ENCODE measurements at regions not wholly inside any gene's neighbourhood (a gene's known extent, or its start where the extent isn't known, plus 50 kb on each side); places are given as distances from the start of the nearest gene placed in this dataset.
"Not testable (repeated sequence)": the region's sequence is repeated elsewhere in the genome, so short reads cannot be mapped to it uniquely, and the experiment has no call there.

- no peak for DNase-seq
Observed at GRCh38 chr4:154164931-154165839, 326.4 kb downstream of the DCHS2 start.

- DNase-seq, result no peak
Observed at GRCh38 chr4:154160519-154161301, 330.9 kb downstream of the DCHS2 start.

GRCh38 chr4:154158361-154159155 lies 333.0 kb downstream of the DCHS2 start:
- no peak for DNase-seq

- no peak for DNase-seq
Observed at GRCh38 chr4:154152546-154152945, 339.1 kb downstream of the DCHS2 start.

DNA sequence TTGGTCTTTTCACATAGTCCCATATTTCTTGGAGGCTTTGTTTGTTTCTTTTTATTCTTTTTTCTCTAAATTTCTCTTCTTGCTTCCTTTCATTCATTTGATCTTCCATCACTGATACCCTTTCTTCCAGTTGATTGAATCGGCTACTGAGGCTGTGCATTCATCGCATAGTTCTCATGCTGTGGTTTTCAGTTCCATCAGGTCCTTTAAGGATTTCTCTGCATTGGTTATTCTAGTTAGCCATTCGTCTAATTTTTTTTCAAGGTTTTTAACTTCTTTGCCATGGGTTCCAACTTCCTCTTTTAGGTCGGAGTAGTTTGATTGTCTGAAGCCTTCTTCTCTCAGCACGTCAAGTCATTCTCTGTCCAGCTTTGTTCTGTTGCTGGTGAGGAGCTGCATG lies 342.4 kb downstream of the DCHS2 start:
- not testable (repeated sequence) for DNase-seq

GRCh38 chr4:154143720-154144119 lies 347.9 kb downstream of the DCHS2 start:
- DNase-seq, result no peak

DNA sequence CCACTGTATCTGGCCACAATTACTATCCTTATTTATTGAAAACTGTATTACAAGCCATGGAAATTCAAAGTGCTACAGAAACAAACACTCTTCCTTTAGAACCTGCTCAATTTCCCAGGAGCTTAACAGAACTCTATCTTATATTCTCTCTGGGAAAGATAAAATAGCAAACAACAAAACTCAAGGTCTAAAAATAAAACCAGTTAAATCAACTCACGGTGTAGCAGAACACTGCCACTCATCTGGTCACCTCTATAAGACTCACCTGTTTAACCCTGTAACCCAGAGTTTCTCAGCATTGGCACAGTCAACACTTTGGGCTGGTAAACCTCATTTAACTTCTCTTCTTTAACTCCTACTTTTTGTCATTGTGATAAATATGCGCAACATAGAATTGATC lies 348.9 kb downstream of the DCHS2 start:
- DNase-seq, result no peak

DNA sequence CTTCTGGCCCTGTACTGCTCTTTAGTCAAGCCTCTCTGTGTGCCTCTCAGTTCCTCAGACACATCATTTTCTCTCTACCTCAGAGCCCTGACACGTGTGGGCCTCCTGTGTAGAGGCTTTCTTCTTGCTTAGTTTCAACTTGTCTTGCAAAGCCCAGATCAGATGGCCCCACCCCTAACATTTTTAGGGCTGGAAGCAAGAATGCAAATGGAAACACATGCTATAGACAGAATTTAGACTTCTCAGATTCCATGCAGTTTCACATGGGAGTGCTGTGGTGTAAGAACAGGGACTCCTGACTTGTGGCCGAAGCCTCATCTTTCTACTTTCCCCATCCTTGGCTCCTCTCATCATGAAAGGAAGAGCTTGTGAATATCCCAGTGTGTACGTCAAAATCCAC lies 350.7 kb downstream of the DCHS2 start:
- no peak for DNase-seq

DNA sequence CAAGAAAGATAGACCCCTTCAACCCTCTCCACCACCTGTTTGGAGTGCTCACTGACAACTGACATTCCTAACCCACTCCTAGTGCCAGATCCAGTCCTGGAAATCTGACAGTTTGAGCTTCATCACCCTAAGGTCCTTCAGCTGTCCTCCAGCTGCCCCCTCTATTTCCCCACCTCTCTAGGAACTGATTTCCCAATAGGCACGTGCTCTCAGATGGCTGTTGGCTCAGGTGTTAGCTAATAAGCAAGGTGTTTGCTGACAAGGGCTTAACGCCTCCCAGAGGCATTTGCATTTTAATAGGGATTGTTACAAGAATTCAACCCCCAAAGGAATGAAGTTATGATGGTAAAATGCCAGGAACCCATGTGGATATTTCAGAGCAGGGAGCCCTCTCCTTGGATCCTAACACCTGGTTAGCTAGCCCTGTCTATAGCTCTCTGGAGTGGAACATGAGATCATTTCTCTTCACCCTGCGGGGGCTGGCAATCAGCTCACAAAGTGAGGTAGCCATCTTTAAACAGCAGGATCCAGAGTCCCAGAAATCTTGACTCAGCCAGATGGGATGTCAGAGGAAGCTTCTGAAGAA lies 348.5 kb upstream of the SFRP2 start:
- DNase-seq, result no peak

DNA sequence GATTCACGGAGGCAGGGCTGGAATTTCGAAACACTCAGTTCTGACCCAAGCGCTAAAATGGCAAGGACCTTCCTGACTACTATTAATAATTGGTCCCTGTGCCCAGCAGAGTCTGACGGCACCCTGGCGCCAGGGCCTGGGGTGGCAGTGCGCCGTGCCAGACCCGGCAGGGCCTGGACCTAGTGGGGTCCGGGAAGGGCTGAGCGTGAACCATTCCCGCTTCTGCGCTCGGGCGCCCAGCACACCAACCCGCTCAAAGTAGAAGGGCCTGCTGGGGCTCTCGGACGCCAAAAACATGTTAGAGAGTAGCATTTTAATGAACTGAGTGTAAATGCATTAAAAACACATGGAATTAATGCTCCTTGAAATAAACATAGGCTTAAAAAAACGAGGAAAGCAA lies 346.7 kb upstream of the SFRP2 start:
- no peak for DNase-seq

DNA sequence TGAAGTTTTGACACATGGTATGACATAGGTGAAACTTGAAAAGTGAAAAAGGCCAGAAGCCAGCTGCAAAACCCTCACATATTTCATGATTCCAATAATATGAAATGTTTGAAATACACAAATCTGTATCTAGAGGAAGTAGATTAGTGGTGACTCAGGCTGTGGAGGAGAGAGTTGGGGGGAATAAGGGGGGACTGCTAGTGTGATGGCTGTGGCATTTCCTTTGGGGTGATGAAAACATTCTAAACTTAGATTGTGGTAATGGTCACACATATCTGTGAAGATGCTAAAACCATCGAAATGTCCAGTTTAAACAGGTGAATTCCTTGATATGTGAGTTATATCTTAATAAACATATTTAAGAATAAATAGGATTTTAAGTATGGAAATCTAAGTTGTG lies 343.5 kb upstream of the SFRP2 start:
- DNase-seq, result no peak

- no peak for DNase-seq
Observed at GRCh38 chr4:154126276-154126675, 337.4 kb upstream of the SFRP2 start.

- DNase-seq, result no peak
Observed at GRCh38 chr4:154125340-154125739, 336.5 kb upstream of the SFRP2 start.

DNA sequence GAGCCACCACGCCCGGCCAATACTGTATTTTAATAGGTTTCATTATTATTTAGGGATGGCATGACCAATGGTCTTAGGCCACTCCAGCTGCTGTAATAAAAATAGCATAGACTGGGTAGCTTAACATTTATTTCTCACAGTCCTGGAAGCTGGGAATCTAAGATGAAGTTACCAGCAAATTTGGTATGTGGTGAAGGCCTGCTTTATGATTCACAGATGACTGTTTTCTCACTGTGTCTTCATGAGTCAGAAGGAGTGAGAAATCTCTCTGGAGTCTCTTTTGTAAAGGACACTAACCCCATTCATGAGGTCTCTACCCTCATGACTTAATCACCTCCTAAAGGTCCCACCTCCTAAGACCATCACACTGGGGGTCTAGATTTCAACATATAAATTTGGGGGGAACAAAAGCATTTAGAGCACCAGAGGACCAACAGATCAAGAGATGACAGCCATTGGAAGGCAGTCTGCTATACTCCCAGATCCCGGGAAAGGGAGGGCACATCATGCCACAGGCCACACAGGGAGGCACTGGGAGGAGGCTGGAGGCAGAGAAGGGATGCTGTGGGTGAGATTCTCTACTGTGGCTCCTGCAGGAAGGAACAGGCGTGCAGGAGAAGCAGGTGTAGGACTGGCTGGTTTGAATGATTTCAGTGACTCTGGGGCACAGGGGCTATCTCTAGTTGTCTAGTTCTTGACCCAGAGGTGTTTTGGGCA lies 335.8 kb upstream of the SFRP2 start:
- DNase-seq, result no peak

DNA sequence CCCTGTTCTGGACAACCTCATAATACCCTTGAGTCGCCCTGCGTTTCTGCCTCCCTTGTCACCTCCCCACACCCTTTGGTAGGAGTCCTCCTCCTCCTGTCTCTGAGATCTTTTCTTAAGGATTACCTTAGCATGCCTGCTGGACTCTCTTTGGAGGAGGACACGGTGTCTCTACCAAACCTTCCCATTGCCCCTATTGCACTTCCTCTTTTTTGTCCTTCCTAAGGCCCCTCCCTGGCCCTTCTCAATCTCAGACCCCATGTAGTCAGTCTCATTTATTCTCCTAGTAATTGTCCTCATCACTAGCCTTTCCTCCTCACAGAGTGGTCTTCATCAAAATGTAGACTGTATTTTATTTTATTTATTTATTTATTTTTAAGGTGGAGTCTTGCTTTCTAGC lies 335.0 kb upstream of the SFRP2 start:
- no peak for DNase-seq

GRCh38 chr4:154120690-154121345 lies 331.9 kb upstream of the SFRP2 start:
- no peak for DNase-seq

DNA sequence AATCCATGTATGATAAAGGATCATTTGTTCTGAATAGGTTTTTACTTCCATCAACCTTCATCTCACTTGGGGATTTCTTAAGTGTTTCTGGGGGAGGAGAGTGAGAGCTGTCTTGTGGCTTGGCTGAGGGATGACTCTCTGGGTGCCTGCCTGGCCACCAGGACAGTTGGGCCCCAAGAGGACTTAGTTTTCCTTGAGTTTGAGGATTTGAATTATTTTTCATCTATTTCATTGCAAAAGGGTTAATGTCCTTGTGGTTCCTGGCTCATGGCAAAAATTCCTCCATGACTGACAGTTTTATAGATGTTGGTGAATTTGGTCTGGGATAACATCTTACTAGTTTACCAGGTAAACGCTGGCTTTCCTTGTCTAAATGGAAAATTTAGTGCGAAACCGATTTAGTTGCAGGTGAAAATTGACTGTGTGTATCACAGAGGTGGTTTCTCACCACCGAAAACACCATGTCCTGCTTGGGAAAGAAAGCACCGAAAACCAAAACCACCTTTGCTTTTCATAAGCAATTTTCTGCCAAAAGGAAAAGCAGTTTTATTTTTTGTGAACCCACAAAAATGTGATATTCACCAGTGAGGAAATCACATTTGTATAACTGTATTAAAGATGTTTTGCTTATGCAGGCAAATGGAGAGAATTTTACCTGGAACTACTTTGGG lies 331.3 kb upstream of the SFRP2 start:
- no peak for DNase-seq

GRCh38 chr4:154119317-154119716 lies 330.4 kb upstream of the SFRP2 start:
- no peak for DNase-seq

DNA sequence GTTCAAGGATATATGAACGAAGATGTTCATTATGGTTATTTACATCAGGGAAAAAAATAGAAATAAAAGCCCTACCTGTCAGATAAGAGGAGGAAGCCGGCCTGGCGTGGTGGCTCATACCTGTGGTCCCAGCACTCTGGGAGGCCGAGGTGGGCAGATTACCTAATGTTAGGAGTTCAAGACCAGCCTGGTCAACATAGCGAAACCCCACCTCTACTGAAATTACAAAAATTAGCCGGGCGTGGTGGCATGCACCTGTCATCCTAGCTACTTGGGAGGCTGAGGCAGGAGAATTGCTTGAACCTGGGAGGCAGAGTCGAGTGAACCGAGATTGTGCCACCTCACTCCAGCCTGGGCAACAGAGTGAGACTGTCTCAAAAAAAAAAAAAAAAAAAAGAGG lies 328.8 kb upstream of the SFRP2 start:
- DNase-seq, result not testable (repeated sequence)

GRCh38 chr4:154107337-154107736 lies 318.5 kb upstream of the SFRP2 start:
- DNase-seq, result no peak

DNA sequence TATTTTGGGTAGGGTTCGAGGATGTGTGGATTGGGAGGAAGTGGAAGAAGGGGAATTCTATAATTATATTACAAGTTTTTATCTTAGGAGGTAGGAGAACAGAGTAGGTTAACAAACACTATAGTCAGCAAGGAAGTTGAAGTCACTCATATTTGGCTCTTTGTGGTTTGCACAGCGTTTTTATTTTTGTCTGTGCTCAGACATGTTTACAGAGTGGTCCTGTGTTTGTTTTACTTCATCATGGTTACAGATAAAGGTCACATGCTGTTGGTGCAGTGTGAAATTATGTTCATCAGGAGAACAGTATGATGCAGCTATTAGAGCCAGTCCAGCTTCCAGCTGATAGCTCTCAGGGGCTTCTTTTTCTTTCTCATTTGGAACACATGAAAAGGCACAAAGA lies 299.9 kb upstream of the SFRP2 start:
- no peak for DNase-seq

Measured in CD4-positive, alpha-beta T cell treated with Interleukin-10 for 1 hour (primary cell).